T-helper 1 cell (primary cell): ENCODE measurements at regions not wholly inside any gene's neighbourhood (a gene's known extent, or its start where the extent isn't known, plus 50 kb on each side); places are given as distances from the start of the nearest gene placed in this dataset.
"Not testable (repeated sequence)": the region's sequence is repeated elsewhere in the genome, so short reads cannot be mapped to it uniquely, and the experiment has no call there.

Experiments
- DNase-seq, 5 donors: peaks; one replicate each; pipeline ENCODE4 v3.0.0-alpha.2; 2012 to 2020

- not testable (repeated sequence) for DNase-seq
Observed at GRCh38 chr17:26936645-26937044, 357.3 kb upstream of the WSB1 start.

DNA sequence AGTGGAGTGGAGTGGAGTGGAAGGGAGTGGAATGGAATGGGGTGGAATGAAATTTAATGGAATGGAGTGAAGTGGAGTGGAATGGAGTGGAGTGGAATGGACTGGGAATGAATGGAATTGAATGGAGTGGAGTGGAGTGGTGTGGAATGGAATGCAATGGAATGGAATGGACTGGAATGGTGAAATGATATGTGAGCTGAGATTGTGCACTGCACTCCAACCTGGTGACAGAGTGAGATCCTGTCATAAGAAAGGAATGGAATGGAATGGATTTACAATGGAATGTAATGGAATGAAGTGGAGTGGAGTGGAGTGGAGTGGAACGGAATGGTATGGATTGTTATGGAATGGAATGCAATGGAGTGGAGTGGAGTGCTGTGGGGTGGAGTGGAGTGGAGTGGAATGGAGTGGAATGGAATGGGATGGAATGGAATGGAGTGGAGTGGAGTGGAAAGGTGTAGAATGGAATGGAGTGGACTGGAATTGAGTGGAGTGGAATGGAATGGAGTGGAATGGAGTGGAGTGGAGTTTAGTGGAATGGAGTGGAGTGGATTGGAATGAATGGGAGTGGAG, 356.1 kb upstream of the WSB1 start:
- not testable (repeated sequence) for DNase-seq

DNA sequence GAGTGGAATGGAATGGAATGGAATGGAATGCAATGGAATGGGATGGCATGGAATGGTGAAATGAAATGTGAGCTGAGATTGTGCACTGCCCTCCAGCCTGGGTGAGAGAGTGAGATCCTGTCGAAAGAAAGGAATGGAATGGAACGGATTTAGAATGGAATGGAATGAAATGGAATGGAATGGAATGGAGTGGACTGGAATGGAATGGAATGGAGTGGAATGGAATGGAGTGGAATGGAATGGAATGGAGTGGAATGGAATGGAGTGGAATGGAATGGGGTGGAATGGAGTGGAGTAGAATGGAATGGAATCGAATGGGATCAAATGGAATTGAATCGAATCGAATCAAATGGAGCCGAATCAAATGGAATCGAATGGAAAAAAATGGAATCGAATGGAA, 354.2 kb upstream of the WSB1 start:
- not testable (repeated sequence) for DNase-seq

DNA sequence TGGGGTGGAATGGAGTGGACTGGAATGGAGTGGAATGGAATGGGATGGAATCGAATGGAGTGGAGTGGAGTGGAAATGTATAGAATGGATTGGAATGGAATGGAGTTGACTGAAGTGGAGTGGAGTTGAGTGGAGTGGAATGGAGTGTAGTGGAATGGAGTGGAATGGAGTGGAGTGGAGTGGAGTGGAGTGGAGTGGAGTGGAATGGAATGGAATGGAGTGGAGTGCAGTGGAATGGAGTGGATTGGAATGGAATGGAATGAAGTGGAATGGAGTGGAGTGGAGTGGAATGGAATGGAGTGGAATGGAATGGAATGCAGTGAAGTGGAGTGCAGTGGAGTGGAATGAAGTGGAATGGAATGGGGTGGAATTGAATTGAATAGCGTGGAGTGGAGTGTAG, 353.3 kb upstream of the WSB1 start:
- not testable (repeated sequence) for DNase-seq

GRCh38 chr17:26962255-26963162, 331.4 kb upstream of the WSB1 start:
- no peak for DNase-seq

DNA sequence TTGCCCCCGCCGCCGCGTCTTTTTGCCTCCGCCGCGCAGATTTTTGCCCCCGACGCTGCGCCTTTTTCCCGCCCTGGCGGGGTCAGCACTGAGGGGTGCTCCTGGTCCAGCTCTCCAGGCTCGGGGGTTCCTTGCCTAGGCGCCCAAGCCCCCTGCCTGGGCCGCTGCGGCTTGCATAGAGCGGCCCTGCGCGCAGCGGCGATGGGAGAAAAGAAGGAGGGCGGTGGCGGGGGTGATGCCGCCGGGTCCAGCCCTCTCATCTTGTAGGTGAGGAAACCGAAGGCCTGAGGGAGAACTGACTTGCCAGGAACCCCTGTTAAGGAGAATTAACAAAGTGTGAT, 330.8 kb upstream of the WSB1 start:
- DNase-seq, result no peak

DNA sequence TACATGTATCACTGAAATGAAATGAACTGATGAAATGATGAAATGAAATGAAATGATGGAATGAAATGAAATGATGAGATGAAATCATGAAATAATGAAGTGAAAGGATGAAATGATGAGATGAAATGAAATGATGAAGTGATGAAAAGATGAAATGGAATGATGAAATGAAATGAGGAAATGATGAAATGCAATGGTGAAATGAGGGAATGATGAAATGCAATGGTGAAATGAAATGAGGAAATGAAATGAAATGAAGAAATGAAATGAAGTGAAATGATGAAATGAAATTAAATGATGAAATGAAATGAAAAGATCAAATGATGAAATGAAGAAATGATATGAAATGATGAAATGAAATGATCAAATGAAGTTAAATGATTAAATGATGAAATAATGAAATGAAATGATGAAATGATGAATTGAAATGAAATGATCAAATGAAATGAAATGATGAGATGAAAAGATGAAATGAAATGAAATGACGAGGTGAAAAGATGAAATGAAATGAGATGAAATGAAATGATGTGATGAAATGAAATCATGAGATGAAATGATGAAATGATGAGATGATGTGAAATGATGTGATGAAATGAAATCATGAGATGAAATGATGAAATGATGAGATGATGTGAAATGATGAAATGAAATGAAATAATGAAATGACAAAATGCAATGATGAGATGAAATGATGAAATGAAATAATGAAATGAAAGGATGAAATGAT, 327.9 kb upstream of the WSB1 start:
- not testable (repeated sequence) for DNase-seq

GRCh38 chr17:26966625-26967179, 327.2 kb upstream of the WSB1 start:
- not testable (repeated sequence) for DNase-seq

GRCh38 chr17:26981845-26982425, 312.0 kb upstream of the WSB1 start:
- not testable (repeated sequence) for DNase-seq

DNA sequence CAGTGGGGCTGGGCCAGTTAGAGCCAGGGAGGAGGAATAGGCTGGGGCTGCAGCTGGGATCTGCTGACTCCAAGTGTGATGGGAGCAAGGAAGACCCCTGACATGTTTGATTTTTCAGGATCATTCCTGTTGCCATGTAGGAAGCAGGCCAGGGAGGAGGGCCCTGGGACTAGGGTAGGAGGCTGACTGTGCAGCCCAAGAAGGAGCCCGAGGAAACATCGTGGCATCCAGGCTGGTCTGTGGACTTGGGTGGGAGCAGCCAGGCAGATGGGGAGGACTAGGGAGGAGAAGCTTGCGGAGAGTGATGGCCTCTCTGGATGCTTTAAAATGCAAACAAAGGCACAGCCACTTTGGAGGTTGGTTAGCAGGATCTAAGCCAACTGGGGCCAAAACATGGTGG, 311.4 kb upstream of the WSB1 start:
- not testable (repeated sequence) for DNase-seq

DNA sequence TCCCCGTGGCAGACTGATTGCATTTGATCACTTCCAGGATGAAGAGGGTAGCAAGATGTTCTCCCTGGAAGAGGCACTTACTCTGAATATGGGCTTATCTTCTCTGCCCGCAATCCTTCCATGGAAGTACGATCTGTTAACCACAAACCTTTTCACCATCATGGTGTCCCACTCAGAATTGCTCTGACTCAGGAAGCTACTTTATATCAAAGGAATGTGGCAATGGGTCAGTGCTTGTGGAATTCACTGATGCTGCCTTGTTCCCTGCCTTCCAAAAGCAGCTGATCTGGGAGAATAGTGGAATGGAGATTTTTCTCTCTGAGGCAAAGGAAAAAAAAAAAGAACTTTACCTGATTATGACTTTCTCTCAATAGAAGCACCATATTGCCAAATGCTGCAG, 306.1 kb upstream of the WSB1 start:
- DNase-seq, result not testable (repeated sequence)

GRCh38 chr17:26994648-26995047, 299.3 kb upstream of the WSB1 start:
- DNase-seq, result not testable (repeated sequence)

DNA sequence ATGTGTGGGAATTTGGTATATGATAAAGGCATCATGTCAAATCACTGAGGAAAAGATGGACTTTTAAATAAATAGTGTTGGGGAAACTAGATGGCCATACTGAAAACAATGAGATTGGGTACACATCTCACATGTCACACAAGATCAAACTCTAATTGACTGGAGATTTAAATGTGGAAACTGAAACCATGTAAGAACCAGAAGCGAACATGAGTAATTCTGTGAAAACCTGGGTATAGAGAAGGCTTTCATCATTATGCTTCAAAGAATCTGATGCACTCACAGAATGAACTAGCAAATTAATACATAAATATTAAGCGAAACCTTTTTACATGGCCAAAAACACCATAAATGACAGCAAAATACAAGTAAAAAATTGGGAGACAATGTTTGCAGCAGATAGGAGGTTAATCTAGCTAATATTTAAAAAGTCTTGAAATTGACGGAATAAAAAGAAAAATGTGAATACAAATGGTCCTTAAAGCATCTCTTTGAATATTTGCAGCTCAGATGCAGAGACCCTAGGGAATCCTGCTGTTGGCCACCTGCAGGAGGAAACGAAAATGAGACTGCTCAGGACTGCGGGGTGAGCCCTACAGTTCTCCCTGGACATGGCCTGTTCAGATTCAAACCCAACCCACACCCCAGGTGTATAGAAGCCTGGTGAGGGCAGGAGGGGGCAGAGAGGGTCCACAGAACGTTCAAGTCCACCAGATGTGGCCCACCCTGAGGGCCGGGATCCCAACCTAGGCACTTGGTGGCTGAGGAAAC, 297.6 kb upstream of the WSB1 start:
- DNase-seq, result not testable (repeated sequence)

GRCh38 chr17:27007734-27008531, 286.0 kb upstream of the WSB1 start:
- DNase-seq, result not testable (repeated sequence)

GRCh38 chr17:27009087-27009486, 284.8 kb upstream of the WSB1 start:
- no peak for DNase-seq

GRCh38 chr17:27010138-27010537, 283.8 kb upstream of the WSB1 start:
- DNase-seq, result not testable (repeated sequence)

DNA sequence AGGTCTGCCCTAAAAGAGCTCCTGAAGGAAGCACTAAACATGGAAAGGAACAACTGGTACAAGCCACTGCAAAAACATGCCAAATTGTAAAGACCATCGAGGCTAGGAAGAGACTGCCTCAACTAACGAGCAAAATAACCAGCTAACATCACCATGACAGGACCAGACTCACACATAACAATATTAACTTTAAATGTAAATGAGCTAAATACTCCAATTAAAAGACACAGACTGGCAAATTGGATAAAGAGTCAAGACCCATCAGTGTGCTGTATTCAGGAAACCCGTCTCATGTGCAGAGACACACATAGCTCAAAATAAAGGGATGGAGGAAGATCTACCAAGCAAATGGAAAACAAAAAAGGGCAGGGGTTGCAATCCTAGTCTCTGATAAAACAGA, 263.4 kb upstream of the WSB1 start:
- not testable (repeated sequence) for DNase-seq

- DNase-seq, result no peak
Observed at GRCh38 chr17:27038676-27039075, 255.2 kb upstream of the WSB1 start.

DNA sequence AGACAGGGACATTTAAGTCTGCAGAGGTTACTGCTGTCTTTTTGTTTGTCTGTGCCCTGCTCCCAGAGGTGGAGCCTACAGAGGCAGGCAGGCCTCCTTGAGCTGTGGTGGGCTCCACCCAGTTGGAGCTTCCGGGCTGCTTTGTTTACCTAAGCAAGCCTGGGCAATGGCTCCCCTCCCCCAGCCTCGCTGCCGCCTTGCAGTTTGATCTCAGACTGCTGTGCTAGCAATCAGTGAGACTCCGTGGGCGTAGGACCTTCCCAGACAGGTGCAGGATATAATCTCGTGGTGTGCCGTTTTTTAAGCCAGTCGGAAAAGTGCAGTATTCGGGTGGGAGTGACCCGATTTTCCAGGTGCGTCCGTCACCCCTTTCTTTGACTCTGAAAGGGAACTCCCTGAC, 248.9 kb upstream of the WSB1 start:
- DNase-seq, result not testable (repeated sequence)

- DNase-seq, result no peak
Observed at GRCh38 chr17:27049104-27049784, 244.7 kb upstream of the WSB1 start.

- DNase-seq, result no peak
Observed at GRCh38 chr17:27065588-27065987, 228.3 kb upstream of the WSB1 start.
